ENCODE measurements at regions not wholly inside any gene's neighbourhood (a gene's known extent, or its start where the extent isn't known, plus 50 kb on each side); places are given as distances from the start of the nearest gene placed in this dataset.

DNA sequence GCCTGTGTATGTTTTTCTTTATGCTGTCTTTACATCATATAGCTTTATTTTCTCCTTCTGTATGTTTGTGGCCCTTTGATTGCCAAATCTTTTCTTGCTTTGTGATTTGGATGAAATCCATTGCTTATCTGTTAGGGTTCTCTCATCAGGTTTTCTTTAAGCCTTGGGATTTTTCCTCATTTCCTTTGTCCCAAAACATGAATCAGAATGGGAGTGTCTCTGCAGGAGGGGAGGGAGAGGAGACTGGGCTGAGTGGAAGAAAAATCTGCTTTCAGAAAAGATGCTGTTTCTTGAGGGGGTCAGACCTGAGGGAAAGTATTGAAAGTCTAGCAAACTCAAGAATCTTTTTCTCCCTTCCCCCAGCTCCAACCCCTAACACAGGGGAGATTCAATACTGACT is 758.0 kb upstream of the MMS22L start:
- TF ChIP-seq, protein P1, sequence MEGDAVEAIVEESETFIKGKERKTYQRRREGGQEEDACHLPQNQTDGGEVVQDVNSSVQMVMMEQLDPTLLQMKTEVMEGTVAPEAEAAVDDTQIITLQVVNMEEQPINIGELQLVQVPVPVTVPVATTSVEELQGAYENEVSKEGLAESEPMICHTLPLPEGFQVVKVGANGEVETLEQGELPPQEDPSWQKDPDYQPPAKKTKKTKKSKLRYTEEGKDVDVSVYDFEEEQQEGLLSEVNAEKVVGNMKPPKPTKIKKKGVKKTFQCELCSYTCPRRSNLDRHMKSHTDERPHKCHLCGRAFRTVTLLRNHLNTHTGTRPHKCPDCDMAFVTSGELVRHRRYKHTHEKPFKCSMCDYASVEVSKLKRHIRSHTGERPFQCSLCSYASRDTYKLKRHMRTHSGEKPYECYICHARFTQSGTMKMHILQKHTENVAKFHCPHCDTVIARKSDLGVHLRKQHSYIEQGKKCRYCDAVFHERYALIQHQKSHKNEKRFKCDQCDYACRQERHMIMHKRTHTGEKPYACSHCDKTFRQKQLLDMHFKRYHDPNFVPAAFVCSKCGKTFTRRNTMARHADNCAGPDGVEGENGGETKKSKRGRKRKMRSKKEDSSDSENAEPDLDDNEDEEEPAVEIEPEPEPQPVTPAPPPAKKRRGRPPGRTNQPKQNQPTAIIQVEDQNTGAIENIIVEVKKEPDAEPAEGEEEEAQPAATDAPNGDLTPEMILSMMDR (IDR thresholded peaks at IDR 0.05): no peak
- no peak for TF ChIP-seq POLR2A (IDR thresholded peaks at IDR 0.05)
- TF ChIP-seq EP300 (IDR thresholded peaks at IDR 0.05): no peak
- no peak for TF ChIP-seq POLR2AphosphoS5 (IDR thresholded peaks at IDR 0.05)

All from gastroesophageal sphincter (tissue), 3 donors.